ENCODE measurements at regions not wholly inside any gene's neighbourhood (a gene's known extent, or its start where the extent isn't known, plus 50 kb on each side); places are given as distances from the start of the nearest gene placed in this dataset.

DNA sequence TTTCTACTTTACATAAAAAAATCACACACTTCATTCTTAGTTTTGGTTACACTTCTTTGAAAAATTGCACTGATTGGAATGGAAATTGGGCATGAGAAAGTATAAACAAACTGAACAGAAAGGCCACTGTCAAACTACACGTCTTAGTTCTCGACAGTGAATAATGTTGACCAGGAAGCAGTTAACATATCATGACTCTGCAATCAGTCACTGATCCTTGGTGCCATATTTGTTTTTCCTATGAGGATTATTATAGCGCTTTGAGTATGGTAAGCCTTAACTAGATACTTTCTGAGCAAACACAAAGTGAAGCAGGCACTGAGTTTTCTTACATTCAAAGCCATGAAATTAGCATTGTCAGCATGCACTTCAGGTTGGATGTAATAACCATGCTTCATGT lies 495.1 kb upstream of the ANKRD30A start:
- TF ChIP-seq EZH2 (IDR thresholded peaks at IDR 0.05) (no peak), POLR2A (IDR thresholded peaks at IDR 0.05; ENCODE audit: borderline replicate concordance, extremely low read depth, insufficient read depth, insufficient read length) (no peak), SP1 (IDR thresholded peaks at IDR 0.05; ENCODE audit: low read depth) (no peak), TCF7L2 (IDR thresholded peaks at IDR 0.05; ENCODE audit: borderline replicate concordance, extremely low read depth, insufficient read depth, insufficient read length) (no peak), EZH2phosphoT487 (IDR thresholded peaks at IDR 0.05; ENCODE audit: borderline replicate concordance) (no peak), POLR2AphosphoS5 (IDR thresholded peaks at IDR 0.05; ENCODE audit: low read depth, low read length) (no peak), RAD21 (IDR thresholded peaks at IDR 0.05; ENCODE audit: low read depth) (no peak), ELF1 (IDR thresholded peaks at IDR 0.05; ENCODE audit: borderline replicate concordance, low read depth) (no peak), FOSL1 (IDR thresholded peaks at IDR 0.05; ENCODE audit: low read depth) (no peak), ZNF274 (IDR thresholded peaks at IDR 0.05; ENCODE audit: low read depth, low read length) (no peak), EGR1 (IDR thresholded peaks at IDR 0.05; ENCODE audit: low read depth) (no peak), CEBPB (IDR thresholded peaks at IDR 0.05; ENCODE audit: low read depth) (no peak)
- TF ChIP-seq, protein P1, sequence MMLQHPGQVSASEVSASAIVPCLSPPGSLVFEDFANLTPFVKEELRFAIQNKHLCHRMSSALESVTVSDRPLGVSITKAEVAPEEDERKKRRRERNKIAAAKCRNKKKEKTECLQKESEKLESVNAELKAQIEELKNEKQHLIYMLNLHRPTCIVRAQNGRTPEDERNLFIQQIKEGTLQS (IDR thresholded peaks at IDR 0.05) = no peak
- TF ChIP-seq, protein P2, sequence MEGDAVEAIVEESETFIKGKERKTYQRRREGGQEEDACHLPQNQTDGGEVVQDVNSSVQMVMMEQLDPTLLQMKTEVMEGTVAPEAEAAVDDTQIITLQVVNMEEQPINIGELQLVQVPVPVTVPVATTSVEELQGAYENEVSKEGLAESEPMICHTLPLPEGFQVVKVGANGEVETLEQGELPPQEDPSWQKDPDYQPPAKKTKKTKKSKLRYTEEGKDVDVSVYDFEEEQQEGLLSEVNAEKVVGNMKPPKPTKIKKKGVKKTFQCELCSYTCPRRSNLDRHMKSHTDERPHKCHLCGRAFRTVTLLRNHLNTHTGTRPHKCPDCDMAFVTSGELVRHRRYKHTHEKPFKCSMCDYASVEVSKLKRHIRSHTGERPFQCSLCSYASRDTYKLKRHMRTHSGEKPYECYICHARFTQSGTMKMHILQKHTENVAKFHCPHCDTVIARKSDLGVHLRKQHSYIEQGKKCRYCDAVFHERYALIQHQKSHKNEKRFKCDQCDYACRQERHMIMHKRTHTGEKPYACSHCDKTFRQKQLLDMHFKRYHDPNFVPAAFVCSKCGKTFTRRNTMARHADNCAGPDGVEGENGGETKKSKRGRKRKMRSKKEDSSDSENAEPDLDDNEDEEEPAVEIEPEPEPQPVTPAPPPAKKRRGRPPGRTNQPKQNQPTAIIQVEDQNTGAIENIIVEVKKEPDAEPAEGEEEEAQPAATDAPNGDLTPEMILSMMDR (IDR thresholded peaks at IDR 0.05 in 2 of 3, conservative IDR thresholded peaks at IDR 0.05 in 1 of 3; ENCODE audit: borderline replicate concordance in 1 of 3, insufficient read depth in 1 of 3, low read depth in 2 of 3, low read length in 2 of 3) = no peak
